COR-L47 (cell line): ENCODE measurements at regions not wholly inside any gene's neighbourhood (a gene's known extent, or its start where the extent isn't known, plus 50 kb on each side); places are given as distances from the start of the nearest gene placed in this dataset.
A peak's percentile ranks its signal among the peaks of the same experiment; 100 is the strongest.

Source experiments
- DNase-seq: peaks from one replicate; lab custom pipeline; 2025; lab: John Stamatoyannopoulos, UW

- DNase-seq: no peak
These were observed 495.7 kb upstream of the TCF4 start for GRCh38 chr18:56083523-56084287.

- DNase-seq: no peak
These were observed 495.1 kb upstream of the TCF4 start for GRCh38 chr18:56083097-56083521.

GRCh38 chr18:56076723-56077122, 488.7 kb upstream of the TCF4 start:
- no peak for DNase-seq

GRCh38 chr18:56068701-56069100, 480.7 kb upstream of the TCF4 start:
- DNase-seq: no peak

GRCh38 chr18:56067969-56068671, 480.1 kb upstream of the TCF4 start:
- DNase-seq: peak; percentile 7

GRCh38 chr18:56067214-56067894, 479.4 kb upstream of the TCF4 start:
- DNase-seq: no peak

- no peak for DNase-seq
These were observed 478.7 kb upstream of the TCF4 start for GRCh38 chr18:56066524-56067213.

GRCh38 chr18:56065086-56065485, 477.1 kb upstream of the TCF4 start:
- DNase-seq: no peak

- no peak for DNase-seq
These were observed 474.9 kb upstream of the TCF4 start for GRCh38 chr18:56062931-56063330.

- DNase-seq: no peak
These were observed 473.1 kb upstream of the TCF4 start for GRCh38 chr18:56060967-56061541.

GRCh38 chr18:56052202-56052601, 464.2 kb upstream of the TCF4 start:
- DNase-seq: no peak

GRCh38 chr18:56044239-56044638, 456.2 kb upstream of the TCF4 start:
- no peak for DNase-seq

- DNase-seq: no peak
These were observed 455.7 kb upstream of the TCF4 start for GRCh38 chr18:56043641-56044061.

- no peak for DNase-seq
These were observed 455.0 kb upstream of the TCF4 start for GRCh38 chr18:56042915-56043536.

GRCh38 chr18:56038171-56039030, 450.4 kb upstream of the TCF4 start:
- DNase-seq: no peak

- DNase-seq: no peak
These were observed 448.7 kb upstream of the TCF4 start for GRCh38 chr18:56036741-56037140.

- no peak for DNase-seq
These were observed 447.6 kb upstream of the TCF4 start for GRCh38 chr18:56035546-56035945.

- no peak for DNase-seq
These were observed 447.0 kb upstream of the TCF4 start for GRCh38 chr18:56034949-56035348.

GRCh38 chr18:56030060-56030459, 442.1 kb upstream of the TCF4 start:
- DNase-seq: no peak

GRCh38 chr18:56028514-56028913, 440.5 kb upstream of the TCF4 start:
- DNase-seq: no peak

- DNase-seq: no peak
These were observed 438.5 kb upstream of the TCF4 start for GRCh38 chr18:56026509-56026908.
